Neuronal stem cell (in vitro differentiated cells): ENCODE measurements at regions not wholly inside any gene's neighbourhood (a gene's known extent, or its start where the extent isn't known, plus 50 kb on each side); places are given as distances from the start of the nearest gene placed in this dataset.
"Not testable (repeated sequence)": the region's sequence is repeated elsewhere in the genome, so short reads cannot be mapped to it uniquely, and the experiment has no call there.

Experiments used
- DNase-seq: peaks from one replicate; pipeline ENCODE4 v3.0.0-alpha.2; 2013; ENCODE audit warnings: low spot score
- H2AFZ ChIP-seq: one replicate; pipeline ENCODE4 v1.6.1; 2013; ENCODE audit warnings: mild to moderate bottlenecking, low read length, inconsistent platforms
- H2AK5ac ChIP-seq: 2 replicates; pipeline ENCODE4 v1.6.1; 2013; ENCODE audit warnings: low read depth, mild to moderate bottlenecking, inconsistent platforms, low read length, moderate library complexity, mixed read lengths
- H2BK120ac ChIP-seq: 2 replicates; pipeline ENCODE4 v1.6.1; 2013; ENCODE audit warnings: low read depth, mild to moderate bottlenecking, inconsistent platforms, low read length, moderate library complexity, mixed read lengths
- H2BK12ac ChIP-seq: one replicate; pipeline ENCODE4 v1.6.1; 2013; ENCODE audit warnings: low read length, inconsistent platforms
- H2BK15ac ChIP-seq: 2 replicates; pipeline ENCODE4 v1.6.1; 2013; ENCODE audit warnings: mild to moderate bottlenecking, low read length, inconsistent platforms, mixed read lengths
- H2BK5ac ChIP-seq: one replicate; pipeline ENCODE4 v1.6.1; 2013; ENCODE audit warnings: inconsistent platforms, mild to moderate bottlenecking, low read length, moderate library complexity
- H3K14ac ChIP-seq: one replicate; pipeline ENCODE4 v1.6.1; 2013; ENCODE audit warnings: low read length, inconsistent platforms
- H3K18ac ChIP-seq: 2 replicates; pipeline ENCODE4 v1.6.1; 2013; ENCODE audit warnings: low read length, inconsistent platforms
- H3K23ac ChIP-seq: 2 replicates; pipeline ENCODE4 v1.6.1; 2013; ENCODE audit warnings: low read depth, mild to moderate bottlenecking, mixed read lengths, low read length, inconsistent platforms; ENCODE audit not compliant: poor library complexity
- H3K27ac ChIP-seq: replicated peaks from 3 replicates; pipeline ENCODE4 v1.5.1; 2013; ENCODE audit warnings: low read length, inconsistent platforms
- H3K27me3 ChIP-seq, 3 experiments: 2 replicates each; pipeline ENCODE4 v1.6.1; 2013; ENCODE audit warnings: low read length in 3 of 3, mild to moderate bottlenecking in 2 of 3, inconsistent platforms in 1 of 3, low read depth in 1 of 3, mixed read lengths in 1 of 3, moderate library complexity in 1 of 3; ENCODE audit not compliant: control insufficient read depth in 3 of 3, insufficient read depth in 3 of 3
- H3K36me3 ChIP-seq, 2 donors: replicated peaks in 1 of 2; 2 replicates each; pipeline ENCODE4 v1.6.1; 2013; ENCODE audit warnings: low read length in 2 of 2; ENCODE audit not compliant: control insufficient read depth in 2 of 2, insufficient read depth in 2 of 2
- H3K4ac ChIP-seq: 2 replicates; pipeline ENCODE4 v1.6.1; 2013; ENCODE audit warnings: inconsistent platforms, mild to moderate bottlenecking, low read length, moderate library complexity
- H3K4me1 ChIP-seq, 2 donors: 1 replicate in 1 of 2; 2 replicates in 1 of 2; pipeline ENCODE4 v1.6.1; 2013; ENCODE audit warnings: low read length in 2 of 2, low read depth in 1 of 2; ENCODE audit not compliant: control insufficient read depth in 2 of 2, insufficient read depth in 1 of 2
- H3K4me2 ChIP-seq: one replicate; pipeline ENCODE4 v1.6.1; 2013; ENCODE audit warnings: mild to moderate bottlenecking, low read length, inconsistent platforms; ENCODE audit not compliant: insufficient read depth, poor library complexity, severe bottlenecking
- H3K4me3 ChIP-seq, 2 donors: 2 replicates each; pipeline ENCODE4 v1.5.1; 2013; ENCODE audit warnings: low read length in 2 of 2, mild to moderate bottlenecking in 2 of 2, inconsistent platforms in 1 of 2, moderate library complexity in 1 of 2
- H3K79me1 ChIP-seq: one replicate; pipeline ENCODE4 v1.6.1; 2013; ENCODE audit warnings: low read depth, mild to moderate bottlenecking, inconsistent platforms, low read length, moderate library complexity
- H3K9ac ChIP-seq: one replicate; pipeline ENCODE4 v1.6.1; 2013; ENCODE audit warnings: mild to moderate bottlenecking, low read depth, low read length, inconsistent platforms; ENCODE audit not compliant: poor library complexity
- H3K9me3 ChIP-seq, 2 donors: replicated peaks in 1 of 2; 2 replicates each; pipeline versions ENCODE3 to v1.6.1; 2013; ENCODE audit warnings: low read length in 2 of 2, mild to moderate bottlenecking in 2 of 2, inconsistent platforms in 1 of 2, low read depth in 1 of 2, mixed read lengths in 1 of 2, moderate library complexity in 1 of 2; ENCODE audit not compliant: control insufficient read depth in 2 of 2, insufficient read depth in 1 of 2
- H4K8ac ChIP-seq: one replicate; pipeline ENCODE4 v1.6.1; 2013; ENCODE audit warnings: low read depth, mild to moderate bottlenecking, inconsistent platforms, low read length, moderate library complexity
- H4K91ac ChIP-seq: one replicate; pipeline ENCODE4 v1.6.1; 2013; ENCODE audit warnings: low read length, low read depth, mild to moderate bottlenecking, inconsistent platforms; ENCODE audit not compliant: poor library complexity
- WGBS, 2 donors: extraction: QIAGEN DNeasy Blood & Tissue Kit; methylation state at CpG; one replicate each; pipeline ENCODE4 v1.1.7; 2013; ENCODE audit warnings: missing lambda C conversion rate in 2 of 2, mixed read lengths in 1 of 2; ENCODE audit not compliant: insufficient read length in 2 of 2, insufficient replicate concordance in 1 of 2; ENCODE audit errors: extremely low coverage in 2 of 2; 5-methylcytosine and 5-hydroxymethylcytosine counted together

GRCh38 chrX:93434721-93435120, 238.7 kb downstream of the NAP1L3 start:
- H3K79me1 ChIP-seq, H3K4me1 ChIP-seq, H3K9me3 ChIP-seq, H3K23ac ChIP-seq, H3K36me3 ChIP-seq, H4K8ac ChIP-seq, H4K91ac ChIP-seq, DNase-seq, H2AK5ac ChIP-seq, H2BK5ac ChIP-seq, H2BK120ac ChIP-seq, H2AFZ ChIP-seq, H2BK12ac ChIP-seq, H3K9ac ChIP-seq, H3K4me2 ChIP-seq, H3K4ac ChIP-seq, H3K14ac ChIP-seq, H3K18ac ChIP-seq, H3K27me3 ChIP-seq, H3K4me3 ChIP-seq, H2BK15ac ChIP-seq, H3K27ac ChIP-seq: not testable (repeated sequence)
- WGBS, 2 donors, result no CpG with 5 or more reads among the region's 6 CpGs

- Histone ChIP-seq H3K4me1 (no peaks in the 10 kb centered on the region), H3K27ac (no peak overlapping the region), H2BK5ac (no peak overlapping the region), H3K4me3 (no peak overlapping the region), H3K79me1 (no peaks in the 10 kb centered on the region), H3K18ac (no peak overlapping the region), H4K8ac (no peak overlapping the region), H3K14ac (no peak overlapping the region), H2AFZ (no peak overlapping the region), H3K23ac (no peak overlapping the region), H3K36me3 (no peaks in the 10 kb centered on the region), H2BK15ac (no peak overlapping the region), H3K4ac (no peak overlapping the region), H3K4me2 (no peak overlapping the region), H4K91ac (no peak overlapping the region), H3K27me3 (no peaks in the 10 kb centered on the region), H3K9ac (no peak overlapping the region), H2BK120ac (no peak overlapping the region), H3K9me3 (no peaks in the 10 kb centered on the region), H2AK5ac (no peak overlapping the region), H2BK12ac (no peak overlapping the region)
- no peak for DNase-seq
- no CpG with 5 or more reads among the region's 3 CpGs for WGBS, 2 donors
Observed at GRCh38 chrX:93428497-93428896, 244.9 kb downstream of the NAP1L3 start.

GRCh38 chrX:93422693-93423092, 250.7 kb downstream of the NAP1L3 start:
- no peak overlapping the region for H2AFZ ChIP-seq
- H3K36me3 ChIP-seq, result no peaks in the 10 kb centered on the region
- no peak overlapping the region for H2BK5ac ChIP-seq
- H3K14ac ChIP-seq, result no peak overlapping the region
- DNase-seq, result peak; percentile 26
- no peak overlapping the region for H2AK5ac ChIP-seq
- no peak overlapping the region for H3K23ac ChIP-seq
- H3K79me1 ChIP-seq, result no peaks in the 10 kb centered on the region
- H3K4me1 ChIP-seq, result no peaks in the 10 kb centered on the region
- H2BK12ac ChIP-seq, result no peak overlapping the region
- no CpG with 5 or more reads among the region's 6 CpGs for WGBS, 2 donors
- H3K9me3 ChIP-seq, result no peaks in the 10 kb centered on the region
- no peak overlapping the region for H3K4ac ChIP-seq
- H4K91ac ChIP-seq, result no peak overlapping the region
- H3K9ac ChIP-seq, result no peak overlapping the region
- no peak overlapping the region for H3K4me2 ChIP-seq
- H2BK120ac ChIP-seq, result no peak overlapping the region
- H4K8ac ChIP-seq, result no peak overlapping the region
- no peak overlapping the region for H3K4me3 ChIP-seq
- H2BK15ac ChIP-seq, result no peak overlapping the region
- no peak overlapping the region for H3K27ac ChIP-seq
- H3K27me3 ChIP-seq, result no peaks in the 10 kb centered on the region
- no peak overlapping the region for H3K18ac ChIP-seq

DNA sequence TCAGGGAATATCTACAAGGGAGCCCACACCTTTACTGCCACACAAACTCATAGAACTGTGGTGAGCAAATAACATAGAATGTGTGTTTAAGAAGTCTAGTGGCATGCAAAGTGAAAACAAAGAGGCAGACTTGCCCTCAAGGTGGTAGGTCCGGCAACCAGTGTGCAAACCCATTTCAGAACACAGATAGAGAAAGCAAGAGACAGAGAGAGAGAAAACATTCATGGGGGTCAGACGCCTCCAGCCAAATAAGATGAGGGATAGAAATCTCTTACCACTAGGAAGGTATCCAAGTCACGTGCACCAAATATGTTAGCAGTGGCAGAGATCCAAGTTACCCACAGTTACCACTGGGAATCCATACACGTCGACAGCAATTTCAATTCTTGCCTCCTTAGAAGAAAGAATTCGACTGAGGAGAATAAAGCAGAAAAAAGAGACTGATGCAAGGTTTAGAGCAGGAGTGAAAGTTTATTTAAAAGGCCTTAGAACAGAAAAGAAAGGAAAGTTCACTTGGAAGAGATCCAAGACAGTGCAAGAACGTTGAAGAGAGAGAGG, 252.8 kb downstream of the NAP1L3 start:
- H2BK12ac ChIP-seq, result no peak overlapping the region
- H3K27me3 ChIP-seq, result no peaks in the 10 kb centered on the region
- H3K9ac ChIP-seq, result no peak overlapping the region
- no peak overlapping the region for H3K14ac ChIP-seq
- H3K4ac ChIP-seq, result no peak overlapping the region
- H2BK15ac ChIP-seq, result no peak overlapping the region
- H3K4me3 ChIP-seq, result no peak overlapping the region
- no peak overlapping the region for H3K27ac ChIP-seq
- no peak overlapping the region for H4K91ac ChIP-seq
- no CpG with 5 or more reads among the region's 7 CpGs for WGBS, 2 donors
- no peak overlapping the region for H2BK5ac ChIP-seq
- no peak for DNase-seq
- no peaks in the 10 kb centered on the region for H3K79me1 ChIP-seq
- no peaks in the 10 kb centered on the region for H3K9me3 ChIP-seq
- no peak overlapping the region for H2AK5ac ChIP-seq
- H2BK120ac ChIP-seq, result no peak overlapping the region
- no peak overlapping the region for H3K4me2 ChIP-seq
- no peaks in the 10 kb centered on the region for H3K4me1 ChIP-seq
- no peak overlapping the region for H4K8ac ChIP-seq
- H3K23ac ChIP-seq, result no peak overlapping the region
- H3K36me3 ChIP-seq, result no peaks in the 10 kb centered on the region
- no peak overlapping the region for H2AFZ ChIP-seq
- no peak overlapping the region for H3K18ac ChIP-seq
